ENCODE measurements at regions not wholly inside any gene's neighbourhood (a gene's known extent, or its start where the extent isn't known, plus 50 kb on each side); places are given as distances from the start of the nearest gene placed in this dataset.

- Histone ChIP-seq H3K27ac (no peak overlapping the region), H3K4me2 (no peak overlapping the region), H3K4me1 (no peaks in the 10 kb centered on the region), H3K4me3 (no peak overlapping the region), H3K9me3 (no peaks in the 10 kb centered on the region; the same call in 2 of the 3 replicates)
- ChIA-PET POLR2A (no interaction called here), CTCF (no interaction called here)
- FAIRE-seq (no peak), ATAC-seq (no peak), DNase-seq (ENCODE audit: low read depth in 1 of 2, low spot score in 1 of 2) (no peak)
- TF ChIP-seq BCL3 (IDR thresholded peaks at IDR 0.05) (no peak), ZSCAN20 (CRISPR knock-in tag; IDR thresholded peaks at IDR 0.05) (no peak), MAX (IDR thresholded peaks at IDR 0.05) (no peak), MAZ (IDR thresholded peaks at IDR 0.05; ENCODE audit: borderline replicate concordance, low read depth, low read length) (no peak), FOXS1 (CRISPR knock-in tag; IDR thresholded peaks at IDR 0.05) (no peak), CEBPB (IDR thresholded peaks at IDR 0.05) (no peak), ZC3H11A (IDR thresholded peaks at IDR 0.05) (no peak), JUNB (IDR thresholded peaks at IDR 0.05) (no peak), FOSB (CRISPR knock-in tag; IDR thresholded peaks at IDR 0.05) (no peak), GATA3 (IDR thresholded peaks at IDR 0.05; ENCODE audit: borderline replicate concordance) (no peak)
Observed at GRCh38 chr14:82913396-82913795, 1379.7 kb upstream of the SEL1L start.

GRCh38 chr14:82915381-82915780 is 1381.7 kb upstream of the SEL1L start:
- Histone ChIP-seq H3K9me3 (peaks cover 2% of the 10 kb centered on the region; the same call in 1 of the 3 replicates), H3K4me3 (no peak overlapping the region), H3K4me2 (no peak overlapping the region), H3K27ac (no peak overlapping the region), H3K4me1 (no peaks in the 10 kb centered on the region)
- FAIRE-seq (no peak), ATAC-seq (no peak), DNase-seq (ENCODE audit: low read depth in 1 of 2, low spot score in 1 of 2) (no peak)
- CTCF ChIA-PET = no interaction called here
- POLR2A ChIA-PET = no interaction called here
- TF ChIP-seq MAFK (IDR thresholded peaks at IDR 0.05; ENCODE audit: partially characterized antibody) (no peak), HOXB5 (CRISPR knock-in tag; IDR thresholded peaks at IDR 0.05) (no peak), EP300 (IDR thresholded peaks at IDR 0.05) (no peak)
- WGBS (ENCODE audit: missing lambda C conversion rate) = 2% methylated on average over 3 of the region's 3 CpGs

- no peak for FAIRE-seq
- 0% methylated on average over 1 of the region's 1 CpG for WGBS (ENCODE audit: missing lambda C conversion rate)
- CTCF ChIA-PET = no interaction called here
Observed at GRCh38 chr14:82935691-82936090, 1402.0 kb upstream of the SEL1L start.

GRCh38 chr14:82951171-82951570 is 1417.5 kb upstream of the SEL1L start:
- CTCF ChIA-PET = interaction anchor here (1.0 kb wide), 1 partner anchor 44 kb away, joined by 3 read pairs; no protein-coding TSS in a partner anchor
- H3K4me1 ChIP-seq = no peaks in the 10 kb centered on the region
- DNase-seq (ENCODE audit: low read depth in 1 of 2, low spot score in 1 of 2) (no peak), ATAC-seq (no peak), FAIRE-seq (no peak)
- POLR2A ChIA-PET = no interaction called here
- H3K4me3 ChIP-seq = no peak overlapping the region
- H3K27ac ChIP-seq = no peak overlapping the region
- no peaks in the 10 kb centered on the region for H3K9me3 ChIP-seq
- no peak overlapping the region for H3K4me2 ChIP-seq
- TF ChIP-seq USF2 (IDR thresholded peaks at IDR 0.05) (no peak), FOSB (CRISPR knock-in tag; IDR thresholded peaks at IDR 0.05) (no peak), JUN (IDR thresholded peaks at IDR 0.05) (no peak), RCOR1 (IDR thresholded peaks at IDR 0.05; ENCODE audit: low read depth, low read length) (no peak), BHLHE40 (IDR thresholded peaks at IDR 0.05; ENCODE audit: low read depth, low read length) (no peak), CBX8 (IDR thresholded peaks at IDR 0.05) (no peak), HOXA7 (CRISPR knock-in tag; IDR thresholded peaks at IDR 0.05) (no peak), ELK1 (IDR thresholded peaks at IDR 0.05; ENCODE audit: low read depth, low read length) (no peak), NR3C1 (IDR thresholded peaks at IDR 0.05) (no peak), MAX (IDR thresholded peaks at IDR 0.05) (no peak)

More at GRCh38 chr14:82935691-82936090, 1402.0 kb upstream of the SEL1L start:
- ATAC-seq (no peak), DNase-seq (ENCODE audit: low read depth in 1 of 2, low spot score in 1 of 2) (no peak)
- Histone ChIP-seq H3K4me1 (no peaks in the 10 kb centered on the region), H3K9me3 (no peaks in the 10 kb centered on the region), H3K27ac (no peak overlapping the region), H3K4me2 (no peak overlapping the region), H3K4me3 (no peak overlapping the region)
- POLR2A ChIA-PET = no interaction called here
- TF ChIP-seq ATOH8 (CRISPR knock-in tag; IDR thresholded peaks at IDR 0.05; ENCODE audit: low read depth) (no peak), RNF2 (IDR thresholded peaks at IDR 0.05; ENCODE audit: borderline replicate concordance, low read depth) (no peak), USF2 (IDR thresholded peaks at IDR 0.05) (no peak), CHD4 (IDR thresholded peaks at IDR 0.05; ENCODE audit: borderline replicate concordance) (no peak), NFE2L2 (conservative IDR thresholded peaks at IDR 0.05; ENCODE audit: low read length) (no peak)
